ENCODE measurements at regions not wholly inside any gene's neighbourhood (a gene's known extent, or its start where the extent isn't known, plus 50 kb on each side); places are given as distances from the start of the nearest gene placed in this dataset.

GRCh38 chr5:106080535-106080934 is 1590.2 kb downstream of the EFNA5 start:
- no TSS peak for BruUV-seq (replicated peaks)
- H3K27ac ChIP-seq (ENCODE audit: low read depth, low read length, poor library complexity, severe bottlenecking) = no peak overlapping the region
- H3K4me3 ChIP-seq (ENCODE audit: low read depth, low read length, poor library complexity, severe bottlenecking) = no peak overlapping the region
- no peaks in the 10 kb centered on the region for H3K4me1 ChIP-seq (ENCODE audit: insufficient read depth, low read length, poor library complexity, severe bottlenecking)
- DNase-seq (ENCODE audit: low spot score) = no peak
- intact Hi-C loops (cut with micrococcal nuclease; ENCODE audit: unreplicated experiment) = no loop called here
- H3K9me3 ChIP-seq (ENCODE audit: low read depth, low read length, poor library complexity, severe bottlenecking) = no peaks in the 10 kb centered on the region
- no peak for TF ChIP-seq EZH2 (IDR thresholded peaks at IDR 0.05; ENCODE audit: borderline replicate concordance, low read depth, low read length, poor library complexity, severe bottlenecking)
- no peak for TF ChIP-seq CTCF (conservative IDR thresholded peaks at IDR 0.05; ENCODE audit: low read depth, low read length)
- ChIA-PET CTCF (no interaction called here), POLR2A (ENCODE audit: low non-redundant PET) (no interaction called here)
- no peaks in the 10 kb centered on the region for H3K27me3 ChIP-seq (replicated peaks; ENCODE audit: insufficient read depth, low read depth, low read length, poor library complexity)
- H3K36me3 ChIP-seq (ENCODE audit: insufficient read depth, low read length, poor library complexity, severe bottlenecking) = no peaks in the 10 kb centered on the region

- CTCF ChIA-PET = no interaction called here
- no TSS peak for BruUV-seq (replicated peaks)
These were observed 1594.1 kb downstream of the EFNA5 start for GRCh38 chr5:106076655-106077054.

GRCh38 chr5:106072208-106072607 is 1598.5 kb downstream of the EFNA5 start:
- intact Hi-C loops (cut with micrococcal nuclease; ENCODE audit: unreplicated experiment) = no loop called here
- POLR2A ChIA-PET (ENCODE audit: low non-redundant PET) = no interaction called here
- no peak for DNase-seq (ENCODE audit: low spot score)
- CTCF ChIA-PET = no interaction called here
- TF ChIP-seq CTCF (conservative IDR thresholded peaks at IDR 0.05; ENCODE audit: low read depth, low read length) = no peak
- no peak for TF ChIP-seq EZH2 (IDR thresholded peaks at IDR 0.05; ENCODE audit: borderline replicate concordance, low read depth, low read length, poor library complexity, severe bottlenecking)
- peaks cover 4% of the 10 kb centered on the region for H3K9me3 ChIP-seq (ENCODE audit: low read depth, low read length, poor library complexity, severe bottlenecking)
- H3K27me3 ChIP-seq (replicated peaks; ENCODE audit: insufficient read depth, low read depth, low read length, poor library complexity) = no peaks in the 10 kb centered on the region
- no peaks in the 10 kb centered on the region for H3K36me3 ChIP-seq (ENCODE audit: insufficient read depth, low read length, poor library complexity, severe bottlenecking)
- no TSS peak for BruUV-seq (replicated peaks)
- no peaks in the 10 kb centered on the region for H3K4me1 ChIP-seq (ENCODE audit: insufficient read depth, low read length, poor library complexity, severe bottlenecking)
- no peak overlapping the region for H3K4me3 ChIP-seq (ENCODE audit: low read depth, low read length, poor library complexity, severe bottlenecking)
- no peak overlapping the region for H3K27ac ChIP-seq (ENCODE audit: low read depth, low read length, poor library complexity, severe bottlenecking)

More at GRCh38 chr5:106076655-106077054, 1594.1 kb downstream of the EFNA5 start:
- H3K27me3 ChIP-seq (replicated peaks; ENCODE audit: insufficient read depth, low read depth, low read length, poor library complexity) = no peaks in the 10 kb centered on the region
- H3K9me3 ChIP-seq (ENCODE audit: low read depth, low read length, poor library complexity, severe bottlenecking) = no peaks in the 10 kb centered on the region
- DNase-seq (ENCODE audit: low spot score) = no peak
- no peaks in the 10 kb centered on the region for H3K36me3 ChIP-seq (ENCODE audit: insufficient read depth, low read length, poor library complexity, severe bottlenecking)
- POLR2A ChIA-PET (ENCODE audit: low non-redundant PET) = no interaction called here
- no peaks in the 10 kb centered on the region for H3K4me1 ChIP-seq (ENCODE audit: insufficient read depth, low read length, poor library complexity, severe bottlenecking)
- intact Hi-C loops (cut with micrococcal nuclease; ENCODE audit: unreplicated experiment) = no loop called here
- no peak for TF ChIP-seq EZH2 (IDR thresholded peaks at IDR 0.05; ENCODE audit: borderline replicate concordance, low read depth, low read length, poor library complexity, severe bottlenecking)
- no peak for TF ChIP-seq CTCF (conservative IDR thresholded peaks at IDR 0.05; ENCODE audit: low read depth, low read length)
- H3K4me3 ChIP-seq (ENCODE audit: low read depth, low read length, poor library complexity, severe bottlenecking) = no peak overlapping the region
- no peak overlapping the region for H3K27ac ChIP-seq (ENCODE audit: low read depth, low read length, poor library complexity, severe bottlenecking)

All from A673 (cell line).